Lung (tissue), 11 donors: ENCODE measurements at regions not wholly inside any gene's neighbourhood (a gene's known extent, or its start where the extent isn't known, plus 50 kb on each side); places are given as distances from the start of the nearest gene placed in this dataset.
"Not testable (repeated sequence)": the region's sequence is repeated elsewhere in the genome, so short reads cannot be mapped to it uniquely, and the experiment has no call there.

Source experiments
- ATAC-seq: fragments of 200-7000 bp; cut with Tn5 transposase; one replicate; pipeline ENCODE4 v1.9.1; 2020; ENCODE audit warnings: moderate number of reproducible peaks; ENCODE audit not compliant: insufficient read depth, low FRiP score
- DNase-seq, 3 donors: peaks; one replicate each; pipeline ENCODE4 v3.0.0-alpha.2; 2013 to 2017
- H3K27ac ChIP-seq, 2 donors: one replicate each; pipeline ENCODE4 v1.5.1; 2013; ENCODE audit warnings: mild to moderate bottlenecking in 2 of 2, moderate library complexity in 2 of 2, control low read depth in 1 of 2, inconsistent platforms in 1 of 2, low read depth in 1 of 2, low read length in 1 of 2
- H3K27me3 ChIP-seq, 3 donors: one replicate each; pipeline ENCODE4 v1.5.1; 2013; ENCODE audit warnings: low read length in 2 of 3; ENCODE audit not compliant: control insufficient read depth in 3 of 3, insufficient read depth in 3 of 3
- H3K36me3 ChIP-seq, 4 donors: one replicate each; pipeline ENCODE4 v1.5.1; 2013; ENCODE audit warnings: low read length in 4 of 4, mild to moderate bottlenecking in 1 of 4, moderate library complexity in 1 of 4; ENCODE audit not compliant: control insufficient read depth in 4 of 4, insufficient read depth in 4 of 4
- H3K4me1 ChIP-seq, 5 donors: one replicate each; pipeline ENCODE4 v1.5.1; 2013; ENCODE audit warnings: low read length in 5 of 5, mild to moderate bottlenecking in 2 of 5, moderate library complexity in 1 of 5; ENCODE audit not compliant: control insufficient read depth in 5 of 5, insufficient read depth in 5 of 5
- H3K4me3 ChIP-seq: one replicate; pipeline ENCODE4 v1.5.1; 2013; ENCODE audit warnings: mild to moderate bottlenecking, control low read depth, moderate library complexity
- H3K9ac ChIP-seq, 2 donors: one replicate each; pipeline ENCODE4 v1.5.1; 2013; ENCODE audit warnings: low read length in 2 of 2, control low read depth in 1 of 2; ENCODE audit not compliant: insufficient read depth in 1 of 2
- H3K9me3 ChIP-seq, 4 donors: one replicate each; pipeline ENCODE4 v1.5.1; 2013; ENCODE audit warnings: low read length in 3 of 4, mild to moderate bottlenecking in 1 of 4, moderate library complexity in 1 of 4; ENCODE audit not compliant: control insufficient read depth in 4 of 4, insufficient read depth in 3 of 4
- WGBS, 2 donors: extraction: QIAGEN DNeasy Blood & Tissue Kit; methylation state at CpG; one replicate each; pipeline ENCODE4 v1.1.7; 2013; 5-methylcytosine and 5-hydroxymethylcytosine counted together
- TF ChIP-seq, protein P1 (sequence below): IDR thresholded peaks from 2 replicates; pipeline ENCODE4 v1.5.1; 2012; ENCODE audit warnings: mild to moderate bottlenecking; ENCODE audit errors: control extremely low read depth, extremely low read depth
- donor health status: control.
- donor health status: control.
- donor health status: Bipolar disorder and iron deficiency.
- donor health status: healthy.
- donor health status: DM: yes; HTN: yes; CAD: no.

DNA sequence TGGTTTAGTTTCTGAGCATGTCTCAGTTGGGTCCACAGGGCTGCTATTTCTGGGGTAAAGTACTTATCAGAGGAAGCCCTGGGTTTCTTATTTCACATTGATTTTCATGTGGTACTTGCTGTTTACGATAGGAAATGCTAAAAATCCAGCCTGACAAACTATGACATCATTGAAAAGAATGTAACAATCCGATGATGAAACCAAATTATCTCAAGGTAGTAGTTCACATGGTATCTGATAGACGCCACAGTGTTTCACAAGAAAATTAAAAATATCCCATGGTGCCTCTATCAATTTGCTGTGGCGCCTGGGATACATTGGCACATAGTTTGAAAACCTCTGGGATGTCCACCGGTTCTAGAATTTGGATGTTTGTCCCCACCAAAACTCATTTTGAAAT lies 418.9 kb upstream of the RPS6KA3 start:
- ATAC-seq, result no peak
- Histone ChIP-seq H3K9ac (no peak overlapping the region), H3K4me1 (no peaks in the 10 kb centered on the region), H3K27me3 (peaks cover 3 to 8% (median 4%) of the 10 kb centered on the region in 3 donors), H3K36me3 (no peaks in the 10 kb centered on the region), H3K4me3 (no peak overlapping the region), H3K27ac (no peak overlapping the region), H3K9me3 (peaks cover 0 to 3% (median 0%) of the 10 kb centered on the region in 4 donors)
- DNase-seq, result no peak
- TF ChIP-seq, protein P1, sequence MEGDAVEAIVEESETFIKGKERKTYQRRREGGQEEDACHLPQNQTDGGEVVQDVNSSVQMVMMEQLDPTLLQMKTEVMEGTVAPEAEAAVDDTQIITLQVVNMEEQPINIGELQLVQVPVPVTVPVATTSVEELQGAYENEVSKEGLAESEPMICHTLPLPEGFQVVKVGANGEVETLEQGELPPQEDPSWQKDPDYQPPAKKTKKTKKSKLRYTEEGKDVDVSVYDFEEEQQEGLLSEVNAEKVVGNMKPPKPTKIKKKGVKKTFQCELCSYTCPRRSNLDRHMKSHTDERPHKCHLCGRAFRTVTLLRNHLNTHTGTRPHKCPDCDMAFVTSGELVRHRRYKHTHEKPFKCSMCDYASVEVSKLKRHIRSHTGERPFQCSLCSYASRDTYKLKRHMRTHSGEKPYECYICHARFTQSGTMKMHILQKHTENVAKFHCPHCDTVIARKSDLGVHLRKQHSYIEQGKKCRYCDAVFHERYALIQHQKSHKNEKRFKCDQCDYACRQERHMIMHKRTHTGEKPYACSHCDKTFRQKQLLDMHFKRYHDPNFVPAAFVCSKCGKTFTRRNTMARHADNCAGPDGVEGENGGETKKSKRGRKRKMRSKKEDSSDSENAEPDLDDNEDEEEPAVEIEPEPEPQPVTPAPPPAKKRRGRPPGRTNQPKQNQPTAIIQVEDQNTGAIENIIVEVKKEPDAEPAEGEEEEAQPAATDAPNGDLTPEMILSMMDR, result no peak
- WGBS, 2 donors, result 76 to 92% methylated on average over 5 of the region's 5 CpGs

DNA sequence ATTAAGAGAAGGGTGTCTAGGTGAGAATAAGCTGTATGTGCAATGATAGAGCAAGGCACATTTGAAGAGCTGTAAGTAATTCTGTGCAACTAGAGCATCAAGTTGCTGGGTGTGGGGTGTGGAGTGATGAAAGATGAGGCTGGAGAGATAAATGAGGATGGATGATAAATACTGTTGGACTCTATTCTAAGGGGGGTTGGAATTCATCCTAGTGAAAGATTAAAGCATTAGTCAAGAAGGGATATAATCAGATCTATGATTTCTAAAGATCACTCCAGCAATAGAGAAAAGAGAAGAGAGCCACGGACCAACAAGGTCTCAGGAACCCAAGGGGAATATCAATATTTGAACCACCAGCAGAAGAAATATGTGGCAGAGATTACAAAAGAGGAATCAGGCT lies 415.0 kb upstream of the RPS6KA3 start:
- Histone ChIP-seq H3K27me3 (peaks cover 0 to 8% (median 5%) of the 10 kb centered on the region in 3 donors), H3K4me1 (no peaks in the 10 kb centered on the region), H3K9me3 (no peaks in the 10 kb centered on the region), H3K36me3 (no peaks in the 10 kb centered on the region), H3K4me3 (no peak overlapping the region), H3K9ac (no peak overlapping the region), H3K27ac (no peak overlapping the region)
- 22 to 75% methylated on average over 1 of the region's 1 CpG for WGBS, 2 donors
- TF ChIP-seq, protein P1, result no peak
- DNase-seq (no peak), ATAC-seq (no peak)

DNA sequence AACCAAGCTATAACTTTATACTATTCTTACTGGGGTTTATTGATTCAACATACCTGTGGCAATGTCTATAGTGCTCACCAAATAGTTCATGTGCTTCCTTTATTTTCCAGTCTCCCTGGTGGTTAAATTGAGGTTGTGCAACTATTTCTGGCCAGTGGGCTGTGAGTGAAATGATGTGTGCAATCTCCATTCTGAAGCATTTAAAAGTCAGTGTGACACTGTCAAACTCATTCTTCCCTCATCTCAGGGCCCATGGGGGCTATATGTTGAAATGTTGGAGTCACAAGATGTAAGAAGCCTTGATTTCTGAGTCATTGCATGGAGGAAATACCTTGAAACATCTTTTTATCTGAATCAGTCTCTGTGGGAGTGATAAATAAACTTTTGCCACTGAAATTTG lies 414.3 kb upstream of the RPS6KA3 start:
- no peak for DNase-seq

DNA sequence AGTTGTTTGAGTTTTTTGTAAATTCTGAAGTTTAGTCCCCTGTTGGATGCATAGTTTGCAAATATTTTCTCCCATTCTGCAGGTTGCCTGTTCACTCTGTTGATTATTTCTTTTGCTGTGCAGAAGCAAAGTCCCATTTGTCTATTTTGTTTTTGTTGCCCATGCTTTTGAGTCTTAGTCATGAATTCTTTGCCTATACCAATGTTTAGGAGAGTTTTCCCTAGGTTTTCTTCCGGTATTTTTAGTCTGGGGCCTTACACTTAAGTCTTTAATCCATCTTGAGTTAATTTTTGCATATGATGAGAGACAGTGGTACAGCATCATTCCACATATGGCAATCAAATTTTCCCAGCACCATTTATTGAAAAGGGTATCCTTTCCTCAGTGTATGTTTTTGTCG lies 405.8 kb upstream of the RPS6KA3 start:
- 59 to 90% methylated on average over 2 of the region's 2 CpGs for WGBS, 2 donors
- Histone ChIP-seq H3K9me3 (peaks cover 0 to 3% (median 0%) of the 10 kb centered on the region in 4 donors), H3K27me3 (peaks cover 0 to 20% (median 2%) of the 10 kb centered on the region in 3 donors), H3K4me1 (no peaks in the 10 kb centered on the region), H3K4me3 (no peak overlapping the region), H3K36me3 (no peaks in the 10 kb centered on the region), H3K9ac (no peak overlapping the region), H3K27ac (no peak overlapping the region)
- TF ChIP-seq, protein P1, result no peak
- ATAC-seq (no peak), DNase-seq (no peak)

More for the DNA sequence above, 414.3 kb upstream of the RPS6KA3 start:
- Histone ChIP-seq H3K36me3 (no peaks in the 10 kb centered on the region), H3K27me3 (peaks cover 0 to 8% (median 5%) of the 10 kb centered on the region in 3 donors), H3K27ac (no peak overlapping the region), H3K9me3 (no peaks in the 10 kb centered on the region), H3K4me1 (no peaks in the 10 kb centered on the region), H3K9ac (no peak overlapping the region), H3K4me3 (no peak overlapping the region)
- TF ChIP-seq, protein P1, result no peak
- ATAC-seq, result no peak

DNA sequence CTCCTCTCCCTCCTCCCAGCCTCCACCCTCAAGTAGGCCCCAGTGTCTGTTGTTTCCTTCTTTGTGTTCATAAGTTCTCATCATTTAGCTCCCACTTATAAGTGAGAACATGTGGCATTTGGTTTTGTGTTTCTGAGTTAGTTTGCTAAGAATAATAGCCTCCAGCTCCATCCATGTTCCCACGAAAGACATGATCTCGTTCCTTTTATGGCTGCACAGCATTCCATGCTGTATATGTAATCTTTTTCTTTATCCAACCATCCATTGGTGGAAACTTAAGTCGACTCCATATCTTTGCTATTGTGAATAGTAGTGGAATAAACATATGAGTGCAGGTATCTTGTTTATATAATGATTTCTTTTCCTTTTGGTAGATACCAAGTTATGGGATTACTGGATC lies 405.0 kb upstream of the RPS6KA3 start:
- WGBS, 2 donors, result 64 to 80% methylated on average over 3 of the region's 3 CpGs
- H3K4me3 ChIP-seq, H3K27ac ChIP-seq, DNase-seq, ATAC-seq, H3K9me3 ChIP-seq, H3K36me3 ChIP-seq, H3K4me1 ChIP-seq, H3K9ac ChIP-seq: not testable (repeated sequence)
- H3K27me3 ChIP-seq, result peaks cover 0 to 22% (median 4%) of the 10 kb centered on the region in 3 donors
